Loucy (cell line): ENCODE measurements at regions not wholly inside any gene's neighbourhood (a gene's known extent, or its start where the extent isn't known, plus 50 kb on each side); places are given as distances from the start of the nearest gene placed in this dataset.
"Not testable (repeated sequence)": the region's sequence is repeated elsewhere in the genome, so short reads cannot be mapped to it uniquely, and the experiment has no call there.

Experiments used
- EZH2phosphoT487 ChIP-seq: fragments of 200-600 bp; IDR thresholded peaks from 2 replicates; pipeline ENCODE4 v1.6.1; 2018; ENCODE audit warnings: antibody characterized with exemption, mild to moderate bottlenecking, moderate library complexity, borderline replicate concordance
- TF ChIP-seq, protein P1 (sequence below): fragments of 200-600 bp; sonication (generic); conservative IDR thresholded peaks from 2 replicates; pipeline ENCODE4 v1.5.1; 2014; ENCODE audit warnings: mild to moderate bottlenecking, antibody characterized with exemption, low read length

DNA sequence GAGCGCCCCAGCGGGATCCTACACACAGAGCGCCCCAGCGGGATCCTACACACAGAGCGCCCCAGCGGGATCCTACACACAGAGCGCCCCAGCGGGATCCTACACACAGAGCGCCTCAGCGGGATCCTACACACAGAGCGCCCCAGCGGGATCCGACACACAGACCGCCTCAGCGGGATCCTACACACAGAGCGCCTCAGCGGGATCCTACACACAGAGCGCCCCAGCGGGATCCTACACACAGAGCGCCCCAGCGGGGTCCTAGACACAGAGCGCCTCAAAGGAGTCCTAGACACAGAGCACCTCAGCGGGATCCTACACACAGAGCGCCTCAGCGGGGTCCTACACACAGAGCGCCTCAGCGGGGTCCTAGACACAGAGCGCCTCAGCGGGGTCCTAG, 1352.7 kb downstream of the GATA3 start:
- TF ChIP-seq, protein P1, sequence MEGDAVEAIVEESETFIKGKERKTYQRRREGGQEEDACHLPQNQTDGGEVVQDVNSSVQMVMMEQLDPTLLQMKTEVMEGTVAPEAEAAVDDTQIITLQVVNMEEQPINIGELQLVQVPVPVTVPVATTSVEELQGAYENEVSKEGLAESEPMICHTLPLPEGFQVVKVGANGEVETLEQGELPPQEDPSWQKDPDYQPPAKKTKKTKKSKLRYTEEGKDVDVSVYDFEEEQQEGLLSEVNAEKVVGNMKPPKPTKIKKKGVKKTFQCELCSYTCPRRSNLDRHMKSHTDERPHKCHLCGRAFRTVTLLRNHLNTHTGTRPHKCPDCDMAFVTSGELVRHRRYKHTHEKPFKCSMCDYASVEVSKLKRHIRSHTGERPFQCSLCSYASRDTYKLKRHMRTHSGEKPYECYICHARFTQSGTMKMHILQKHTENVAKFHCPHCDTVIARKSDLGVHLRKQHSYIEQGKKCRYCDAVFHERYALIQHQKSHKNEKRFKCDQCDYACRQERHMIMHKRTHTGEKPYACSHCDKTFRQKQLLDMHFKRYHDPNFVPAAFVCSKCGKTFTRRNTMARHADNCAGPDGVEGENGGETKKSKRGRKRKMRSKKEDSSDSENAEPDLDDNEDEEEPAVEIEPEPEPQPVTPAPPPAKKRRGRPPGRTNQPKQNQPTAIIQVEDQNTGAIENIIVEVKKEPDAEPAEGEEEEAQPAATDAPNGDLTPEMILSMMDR: not testable (repeated sequence)
- not testable (repeated sequence) for TF ChIP-seq EZH2phosphoT487
